IMR-90 (cell line): ENCODE measurements at regions not wholly inside any gene's neighbourhood (a gene's known extent, or its start where the extent isn't known, plus 50 kb on each side); places are given as distances from the start of the nearest gene placed in this dataset.

Source experiments
- ATAC-seq: fragments of 200-7000 bp; cut with Tn5 transposase; 2 replicates; pipeline ENCODE4 v1.9.1; 2020; ENCODE audit warnings: low read depth, mild to moderate bottlenecking, moderate library complexity
- BruUV-seq: library from RNA; stranded (reverse); fragments of 400-500 nt; replicated peaks from 2 replicates; lab custom pipeline; 2021; lab: Mats Ljungman, UMichigan
- CTCF ChIA-PET: fragments of 300-600 bp; formaldehyde crosslinking; extraction: SDS; loops from one replicate; lab custom pipeline; 2021; ENCODE audit warnings: antibody characterized with exemption; lab: Yijun Ruan, JAX
- POLR2A ChIA-PET: fragments of 300-600 bp; sonication (Branson Sonifier 250); formaldehyde crosslinking; loops from one replicate; lab custom pipeline; 2022; ENCODE audit warnings: antibody characterized with exemption; ENCODE audit not compliant: unreplicated experiment; lab: Charles Lee
- DNase-seq: peaks from one replicate; pipeline ENCODE4 v3.0.0; 2013
- H2AFZ ChIP-seq: replicated peaks from 2 replicates; pipeline ENCODE3; 2013; ENCODE audit warnings: low read length, mild to moderate bottlenecking; ENCODE audit not compliant: poor library complexity
- H2AK5ac ChIP-seq: 2 replicates; pipeline ENCODE4 v1.6.1; 2013; ENCODE audit warnings: low read depth, low read length, inconsistent platforms
- H2AK9ac ChIP-seq: replicated peaks from 2 replicates; pipeline ENCODE3; 2013; ENCODE audit warnings: mild to moderate bottlenecking, low read depth, low read length, moderate library complexity; ENCODE audit not compliant: poor library complexity
- H2BK120ac ChIP-seq: 2 replicates; pipeline ENCODE4 v1.6.1; 2013; ENCODE audit warnings: low read depth, low read length, inconsistent platforms
- H2BK15ac ChIP-seq: 3 replicates; pipeline ENCODE4 v1.6.1; 2013; ENCODE audit warnings: low read depth, low read length, inconsistent platforms
- H2BK20ac ChIP-seq: 2 replicates; pipeline ENCODE4 v1.6.1; 2013; ENCODE audit warnings: low read depth, mild to moderate bottlenecking, inconsistent platforms, low read length, moderate library complexity
- H2BK5ac ChIP-seq: 2 replicates; pipeline ENCODE4 v1.6.1; 2013; ENCODE audit warnings: mild to moderate bottlenecking, low read depth, low read length, inconsistent platforms; ENCODE audit not compliant: poor library complexity, severe bottlenecking
- H3K14ac ChIP-seq: replicated peaks from 2 replicates; pipeline ENCODE4 v1.6.1; 2013; ENCODE audit warnings: low read depth, low read length, inconsistent platforms
- H3K18ac ChIP-seq: 2 replicates; pipeline ENCODE4 v1.6.1; 2013; ENCODE audit warnings: low read depth, low read length, control low read depth
- H3K23ac ChIP-seq: 2 replicates; pipeline ENCODE4 v1.6.1; 2013; ENCODE audit warnings: low read depth, low read length, inconsistent platforms
- H3K27ac ChIP-seq: 2 replicates; pipeline ENCODE4 v1.5.1; 2013; ENCODE audit warnings: mild to moderate bottlenecking, control low read depth, low read length; ENCODE audit not compliant: insufficient read depth
- H3K27me3 ChIP-seq: 2 replicates; pipeline ENCODE4 v1.6.1; 2013; ENCODE audit warnings: low read length; ENCODE audit not compliant: control insufficient read depth, insufficient read depth
- H3K36me3 ChIP-seq: 2 replicates; pipeline ENCODE4 v1.6.1; 2013; ENCODE audit warnings: low read length, mixed read lengths; ENCODE audit not compliant: control insufficient read depth, insufficient read depth
- H3K4ac ChIP-seq: 2 replicates; pipeline ENCODE4 v1.6.1; 2013; ENCODE audit warnings: low read depth, low read length, inconsistent platforms
- H3K4me1 ChIP-seq: 2 replicates; pipeline ENCODE4 v1.6.1; 2013; ENCODE audit warnings: low read length, mixed read lengths; ENCODE audit not compliant: control insufficient read depth, insufficient read depth
- H3K4me2 ChIP-seq: 2 replicates; pipeline ENCODE4 v1.6.1; 2013; ENCODE audit warnings: low read depth, mild to moderate bottlenecking, control low read depth, low read length, moderate library complexity
- H3K4me3 ChIP-seq: 2 replicates; pipeline ENCODE4 v1.5.1; 2013; ENCODE audit warnings: low read depth, mild to moderate bottlenecking, control low read depth, low read length, moderate library complexity; ENCODE audit not compliant: insufficient read depth
- H3K56ac ChIP-seq: 2 replicates; pipeline ENCODE4 v1.6.1; 2013; ENCODE audit warnings: low read length, inconsistent platforms; ENCODE audit not compliant: insufficient read depth; ENCODE audit errors: extremely low read depth
- H3K79me1 ChIP-seq, 2 experiments: 2 replicates each; pipeline ENCODE4 v1.6.1; 2013; ENCODE audit warnings: low read length in 2 of 2, inconsistent platforms in 1 of 2, low read depth in 1 of 2
- H3K9ac ChIP-seq: 2 replicates; pipeline ENCODE4 v1.6.1; 2013; ENCODE audit warnings: low read depth, low read length, control low read depth
- H3K9me1 ChIP-seq: 2 replicates; pipeline ENCODE4 v1.6.1; 2013; ENCODE audit warnings: low read length, inconsistent platforms; ENCODE audit not compliant: insufficient read depth
- H3K9me3 ChIP-seq: 2 replicates; pipeline ENCODE4 v1.6.1; 2013; ENCODE audit warnings: low read length; ENCODE audit not compliant: control insufficient read depth, insufficient read depth
- H4K20me1 ChIP-seq: 2 replicates; pipeline ENCODE4 v1.6.1; 2013; ENCODE audit warnings: low read length, inconsistent platforms; ENCODE audit not compliant: insufficient read depth
- H4K5ac ChIP-seq: 2 replicates; pipeline ENCODE4 v1.6.1; 2013; ENCODE audit warnings: mild to moderate bottlenecking, low read depth, low read length, control low read depth
- H4K8ac ChIP-seq, 2 experiments: 2 replicates each; pipeline ENCODE4 v1.6.1; 2013; ENCODE audit warnings: low read depth in 2 of 2, low read length in 2 of 2, control low read depth in 1 of 2, inconsistent platforms in 1 of 2
- H4K91ac ChIP-seq: 2 replicates; pipeline ENCODE4 v1.6.1; 2013; ENCODE audit warnings: low read depth, low read length, inconsistent platforms; ENCODE audit not compliant: insufficient read depth
- MAZ ChIP-seq: IDR thresholded peaks from 2 replicates; pipeline ENCODE4 v1.6.1; 2012; ENCODE audit warnings: low read depth, mild to moderate bottlenecking, low read length, improper control_type of control experiment, moderate library complexity, borderline replicate concordance
- RCOR1 ChIP-seq: IDR thresholded peaks from 2 replicates; pipeline ENCODE4 v1.6.1; 2012; ENCODE audit warnings: mild to moderate bottlenecking, low read length, improper control_type of control experiment; ENCODE audit not compliant: insufficient replicate concordance
- WGBS, 2 experiments: methylation state at CpG; one replicate each; pipeline versions ENCODE4 v1.1.5 to v1.1.7; 2013; ENCODE audit warnings: missing lambda C conversion rate in 2 of 2; ENCODE audit not compliant: insufficient read length in 1 of 2; ENCODE audit errors: extremely low coverage in 2 of 2; 5-methylcytosine and 5-hydroxymethylcytosine counted together
- dilution Hi-C: fragments of 300-500 bp; cut with HindIII; formaldehyde crosslinking; loops from one replicate; pipeline ENCODE4 v1.14.3; 2018; ENCODE audit warnings: low sequenced_read_pairs; ENCODE audit not compliant: unreplicated experiment
- in situ Hi-C: fragments of 300-500 bp; cut with MboI; formaldehyde crosslinking; loops from 3 replicates; pipeline ENCODE4 v1.14.3; 2019; ENCODE audit warnings: low sequenced_read_pairs, inconsistent platforms, mixed read lengths
- intact Hi-C: fragments of 100-400 bp; cut with micrococcal nuclease; formaldehyde crosslinking; loops from 2 replicates; pipeline ENCODE4 v1.10.0; 2022
- TF ChIP-seq, protein P1 (sequence below): fragments of 150-350 bp; IDR thresholded peaks from 2 replicates; pipeline ENCODE4 v1.6.1; 2017; ENCODE audit warnings: mild to moderate bottlenecking, antibody characterized with exemption, low read length, low read depth

DNA sequence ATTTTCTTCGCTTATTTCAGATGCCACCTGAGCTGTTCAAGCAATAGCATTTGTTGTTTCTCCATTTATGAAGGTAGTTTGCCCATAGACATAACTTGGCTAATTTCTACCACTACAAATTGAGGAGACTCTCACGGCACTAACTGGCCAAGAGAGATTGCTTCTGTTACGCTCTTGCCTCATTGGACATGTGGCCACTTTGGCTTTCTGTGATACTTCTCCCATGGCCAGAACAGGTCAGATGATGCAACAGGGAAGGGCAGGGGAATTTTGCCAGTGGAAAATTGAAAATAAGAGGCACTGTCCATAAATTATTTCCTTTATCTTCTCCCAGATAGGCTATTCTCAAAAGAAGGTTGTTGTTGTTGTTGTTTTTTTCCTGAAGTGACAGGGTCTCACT lies 1633.3 kb upstream of the LRRTM3 start:
- TF ChIP-seq MAZ (no peak), RCOR1 (no peak)
- TF ChIP-seq, protein P1, sequence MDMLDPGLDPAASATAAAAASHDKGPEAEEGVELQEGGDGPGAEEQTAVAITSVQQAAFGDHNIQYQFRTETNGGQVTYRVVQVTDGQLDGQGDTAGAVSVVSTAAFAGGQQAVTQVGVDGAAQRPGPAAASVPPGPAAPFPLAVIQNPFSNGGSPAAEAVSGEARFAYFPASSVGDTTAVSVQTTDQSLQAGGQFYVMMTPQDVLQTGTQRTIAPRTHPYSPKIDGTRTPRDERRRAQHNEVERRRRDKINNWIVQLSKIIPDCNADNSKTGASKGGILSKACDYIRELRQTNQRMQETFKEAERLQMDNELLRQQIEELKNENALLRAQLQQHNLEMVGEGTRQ, result no peak
- no peak overlapping the region for H4K8ac ChIP-seq
- DNase-seq (no peak), ATAC-seq (no peak)
- ChIA-PET CTCF (no interaction called here), POLR2A (no interaction called here)
- intact Hi-C loops (no loop called here), in situ Hi-C loops (no loop called here), dilution Hi-C loops (no loop called here)
- H3K9me3 ChIP-seq, result peaks cover 2% of the 10 kb centered on the region; the same call in 1 of the 2 replicates
- no peaks in the 10 kb centered on the region for H3K9me1 ChIP-seq
- no TSS peak for BruUV-seq
- H2BK15ac ChIP-seq, result no peak overlapping the region
- H3K4me3 ChIP-seq, result no peak overlapping the region
- no peak overlapping the region for H3K23ac ChIP-seq
- H3K56ac ChIP-seq, result no peak overlapping the region
- H3K79me1 ChIP-seq, result no peaks in the 10 kb centered on the region
- H4K20me1 ChIP-seq, result no peaks in the 10 kb centered on the region
- H3K4ac ChIP-seq, result no peak overlapping the region
- no peak overlapping the region for H3K4me2 ChIP-seq
- H3K27me3 ChIP-seq, result no peaks in the 10 kb centered on the region
- no peak overlapping the region for H2AK5ac ChIP-seq
- H3K18ac ChIP-seq, result no peak overlapping the region
- no peak overlapping the region for H4K91ac ChIP-seq
- H3K9ac ChIP-seq, result no peak overlapping the region
- H2AK9ac ChIP-seq, result no peak overlapping the region
- H2BK120ac ChIP-seq, result no peak overlapping the region
- no peak overlapping the region for H2BK20ac ChIP-seq
- no peak overlapping the region for H4K5ac ChIP-seq
- H3K4me1 ChIP-seq, result no peaks in the 10 kb centered on the region
- H3K27ac ChIP-seq, result no peak overlapping the region
- H2AFZ ChIP-seq, result no peak overlapping the region
- H3K36me3 ChIP-seq, result no peaks in the 10 kb centered on the region
- no CpG with 5 or more reads among the region's 3 CpGs for WGBS, 2 experiments
- no peak overlapping the region for H3K14ac ChIP-seq
- H2BK5ac ChIP-seq, result no peak overlapping the region
